ENCODE measurements at regions not wholly inside any gene's neighbourhood (a gene's known extent, or its start where the extent isn't known, plus 50 kb on each side); places are given as distances from the start of the nearest gene placed in this dataset.

DNA sequence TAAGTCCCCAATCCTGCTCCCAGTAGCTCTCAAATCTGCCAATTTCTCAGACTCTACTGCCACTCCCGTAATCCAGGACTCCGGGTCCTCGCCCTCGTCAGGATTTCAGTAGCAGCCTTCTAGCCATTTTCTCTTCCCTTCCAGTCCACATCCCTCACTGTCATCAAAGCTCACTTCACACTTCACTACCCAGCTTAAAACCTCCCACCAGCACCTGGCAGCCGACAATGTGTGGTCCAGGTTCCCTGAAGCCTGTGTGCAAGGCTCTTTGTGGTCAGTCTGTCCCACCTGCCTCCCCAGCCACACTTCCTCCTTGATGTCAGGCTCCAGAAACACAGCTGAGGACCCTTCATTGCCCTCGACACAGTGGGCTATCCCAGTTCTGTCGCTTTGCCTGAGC, 304.5 kb upstream of the ROPN1 start:
- H3K36me3 ChIP-seq: no peaks in the 10 kb centered on the region
- H3K27ac ChIP-seq: no peak overlapping the region
- H3K27me3 ChIP-seq: no peaks in the 10 kb centered on the region
- H3K9me3 ChIP-seq: no peaks in the 10 kb centered on the region
- no peak overlapping the region for H3K4me3 ChIP-seq
- DNase-seq (ENCODE audit: low spot score in 2 of 2): no peak
- TF ChIP-seq POLR2A (IDR thresholded peaks at IDR 0.05): no peak
- TF ChIP-seq POLR2AphosphoS5 (IDR thresholded peaks at IDR 0.05): no peak
- TF ChIP-seq, protein P1, sequence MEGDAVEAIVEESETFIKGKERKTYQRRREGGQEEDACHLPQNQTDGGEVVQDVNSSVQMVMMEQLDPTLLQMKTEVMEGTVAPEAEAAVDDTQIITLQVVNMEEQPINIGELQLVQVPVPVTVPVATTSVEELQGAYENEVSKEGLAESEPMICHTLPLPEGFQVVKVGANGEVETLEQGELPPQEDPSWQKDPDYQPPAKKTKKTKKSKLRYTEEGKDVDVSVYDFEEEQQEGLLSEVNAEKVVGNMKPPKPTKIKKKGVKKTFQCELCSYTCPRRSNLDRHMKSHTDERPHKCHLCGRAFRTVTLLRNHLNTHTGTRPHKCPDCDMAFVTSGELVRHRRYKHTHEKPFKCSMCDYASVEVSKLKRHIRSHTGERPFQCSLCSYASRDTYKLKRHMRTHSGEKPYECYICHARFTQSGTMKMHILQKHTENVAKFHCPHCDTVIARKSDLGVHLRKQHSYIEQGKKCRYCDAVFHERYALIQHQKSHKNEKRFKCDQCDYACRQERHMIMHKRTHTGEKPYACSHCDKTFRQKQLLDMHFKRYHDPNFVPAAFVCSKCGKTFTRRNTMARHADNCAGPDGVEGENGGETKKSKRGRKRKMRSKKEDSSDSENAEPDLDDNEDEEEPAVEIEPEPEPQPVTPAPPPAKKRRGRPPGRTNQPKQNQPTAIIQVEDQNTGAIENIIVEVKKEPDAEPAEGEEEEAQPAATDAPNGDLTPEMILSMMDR (IDR thresholded peaks at IDR 0.05): no peak
- intact Hi-C loops (cut with DNase I; ENCODE audit: low total_unique reads): no loop called here
- no peaks in the 10 kb centered on the region for H3K4me1 ChIP-seq

DNA sequence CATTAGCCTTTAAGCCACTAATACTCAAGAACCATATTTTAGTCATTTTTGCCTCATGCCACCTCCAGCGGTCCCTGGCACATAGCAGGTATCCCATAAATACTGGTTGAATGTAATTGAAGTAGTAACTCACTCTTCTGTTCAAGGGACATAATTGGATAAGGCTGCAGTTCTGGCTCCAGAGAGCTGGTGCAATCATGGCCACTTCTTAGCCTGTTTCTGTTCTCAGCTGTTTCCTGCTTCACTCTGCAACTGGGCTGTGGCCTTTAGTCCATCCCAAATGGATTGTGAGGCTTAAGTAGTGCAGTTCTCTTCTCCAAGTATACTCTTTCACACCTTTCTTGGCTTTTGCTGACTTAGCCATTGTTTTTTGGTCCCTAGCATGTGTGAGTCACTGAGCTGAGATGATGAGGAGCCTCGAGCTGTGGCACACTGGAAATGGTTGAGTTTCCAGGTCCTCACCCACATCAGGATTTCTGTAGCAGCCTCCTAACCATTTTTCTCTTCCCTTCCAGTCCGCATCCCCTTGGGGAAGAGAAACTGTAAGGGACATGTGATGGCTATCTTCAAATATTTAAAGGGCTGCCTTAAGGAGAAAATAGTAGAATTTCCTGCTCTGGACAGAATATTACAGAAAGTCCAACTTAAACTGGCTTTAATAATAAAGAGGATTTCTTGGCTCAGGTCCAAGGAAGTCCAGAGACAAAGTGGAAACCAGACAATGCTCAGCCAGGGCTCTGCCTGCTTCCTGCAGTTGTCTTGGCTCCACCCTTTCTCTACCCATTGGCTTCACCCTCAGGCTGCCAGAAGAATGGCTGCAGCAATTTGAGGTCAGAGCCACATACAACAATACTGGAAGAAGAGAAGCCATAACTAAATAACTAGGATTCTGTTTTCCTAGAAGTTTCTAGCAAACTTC, 305.4 kb upstream of the ROPN1 start:
- Histone ChIP-seq H3K9me3 (no peaks in the 10 kb centered on the region), H3K4me1 (no peaks in the 10 kb centered on the region), H3K36me3 (no peaks in the 10 kb centered on the region), H3K27me3 (no peaks in the 10 kb centered on the region), H3K27ac (no peak overlapping the region), H3K4me3 (no peak overlapping the region)
- intact Hi-C loops (cut with DNase I; ENCODE audit: low total_unique reads): no loop called here
- no peak for TF ChIP-seq POLR2AphosphoS5 (IDR thresholded peaks at IDR 0.05)
- TF ChIP-seq POLR2A (IDR thresholded peaks at IDR 0.05): no peak
- TF ChIP-seq, protein P1 (IDR thresholded peaks at IDR 0.05): no peak
- DNase-seq (ENCODE audit: low spot score in 2 of 2): no peak

- intact Hi-C loops (cut with DNase I; ENCODE audit: low total_unique reads): no loop called here
- H3K36me3 ChIP-seq: no peaks in the 10 kb centered on the region
- no peaks in the 10 kb centered on the region for H3K27me3 ChIP-seq
- TF ChIP-seq, protein P1 (IDR thresholded peaks at IDR 0.05): no peak
- no peak for TF ChIP-seq POLR2AphosphoS5 (IDR thresholded peaks at IDR 0.05)
- no peak for TF ChIP-seq POLR2A (IDR thresholded peaks at IDR 0.05)
- no peak overlapping the region for H3K27ac ChIP-seq
- H3K4me1 ChIP-seq: no peaks in the 10 kb centered on the region
- no peak overlapping the region for H3K4me3 ChIP-seq
- DNase-seq (ENCODE audit: low spot score in 2 of 2): no peak
- no peaks in the 10 kb centered on the region for H3K9me3 ChIP-seq
Measured at GRCh38 chr3:124298301-124298700, 306.4 kb upstream of the ROPN1 start.

- DNase-seq (ENCODE audit: low spot score in 2 of 2): no peak
Measured at GRCh38 chr3:124298951-124299350, 307.0 kb upstream of the ROPN1 start.

GRCh38 chr3:124299831-124300230, 307.9 kb upstream of the ROPN1 start:
- no peaks in the 10 kb centered on the region for H3K9me3 ChIP-seq
- no peak for DNase-seq (ENCODE audit: low spot score in 2 of 2)
- H3K4me3 ChIP-seq: no peak overlapping the region
- no peak overlapping the region for H3K27ac ChIP-seq
- H3K27me3 ChIP-seq: no peaks in the 10 kb centered on the region
- TF ChIP-seq POLR2AphosphoS5 (IDR thresholded peaks at IDR 0.05) (no peak), POLR2A (IDR thresholded peaks at IDR 0.05) (no peak)
- TF ChIP-seq, protein P1 (IDR thresholded peaks at IDR 0.05): no peak
- intact Hi-C loops (cut with DNase I; ENCODE audit: low total_unique reads): no loop called here
- no peaks in the 10 kb centered on the region for H3K4me1 ChIP-seq
- H3K36me3 ChIP-seq: no peaks in the 10 kb centered on the region

More at GRCh38 chr3:124298951-124299350, 307.0 kb upstream of the ROPN1 start:
- Histone ChIP-seq H3K27ac (no peak overlapping the region), H3K27me3 (no peaks in the 10 kb centered on the region), H3K4me3 (no peak overlapping the region), H3K4me1 (no peaks in the 10 kb centered on the region), H3K9me3 (no peaks in the 10 kb centered on the region), H3K36me3 (no peaks in the 10 kb centered on the region)
- TF ChIP-seq POLR2A (IDR thresholded peaks at IDR 0.05) (no peak), POLR2AphosphoS5 (IDR thresholded peaks at IDR 0.05) (no peak)
- TF ChIP-seq, protein P1 (IDR thresholded peaks at IDR 0.05): no peak
- intact Hi-C loops (cut with DNase I; ENCODE audit: low total_unique reads): no loop called here
